ENCODE measurements at regions not wholly inside any gene's neighbourhood (a gene's known extent, or its start where the extent isn't known, plus 50 kb on each side); places are given as distances from the start of the nearest gene placed in this dataset.
"Not testable (repeated sequence)": the region's sequence is repeated elsewhere in the genome, so short reads cannot be mapped to it uniquely, and the experiment has no call there.

GRCh38 chrX:64853424-64853823 lies 122.8 kb downstream of the ZC4H2 start:
- peaks cover 33% of the 10 kb centered on the region for H3K36me3 Mint-ChIP-seq (ENCODE audit: low read depth)
- H3K27me3 Mint-ChIP-seq (ENCODE audit: low read depth), result no peaks in the 10 kb centered on the region
- peak overlapping the region; percentile 5 for H3K4me3 Mint-ChIP-seq
- peak overlapping the region; percentile 20 for H3K27ac Mint-ChIP-seq
- peaks cover 25% of the 10 kb centered on the region for H3K9me3 Mint-ChIP-seq
- no peak for DNase-seq (ENCODE audit: low spot score)
- peaks cover 18% of the 10 kb centered on the region for H3K4me1 Mint-ChIP-seq (ENCODE audit: low read depth)

DNA sequence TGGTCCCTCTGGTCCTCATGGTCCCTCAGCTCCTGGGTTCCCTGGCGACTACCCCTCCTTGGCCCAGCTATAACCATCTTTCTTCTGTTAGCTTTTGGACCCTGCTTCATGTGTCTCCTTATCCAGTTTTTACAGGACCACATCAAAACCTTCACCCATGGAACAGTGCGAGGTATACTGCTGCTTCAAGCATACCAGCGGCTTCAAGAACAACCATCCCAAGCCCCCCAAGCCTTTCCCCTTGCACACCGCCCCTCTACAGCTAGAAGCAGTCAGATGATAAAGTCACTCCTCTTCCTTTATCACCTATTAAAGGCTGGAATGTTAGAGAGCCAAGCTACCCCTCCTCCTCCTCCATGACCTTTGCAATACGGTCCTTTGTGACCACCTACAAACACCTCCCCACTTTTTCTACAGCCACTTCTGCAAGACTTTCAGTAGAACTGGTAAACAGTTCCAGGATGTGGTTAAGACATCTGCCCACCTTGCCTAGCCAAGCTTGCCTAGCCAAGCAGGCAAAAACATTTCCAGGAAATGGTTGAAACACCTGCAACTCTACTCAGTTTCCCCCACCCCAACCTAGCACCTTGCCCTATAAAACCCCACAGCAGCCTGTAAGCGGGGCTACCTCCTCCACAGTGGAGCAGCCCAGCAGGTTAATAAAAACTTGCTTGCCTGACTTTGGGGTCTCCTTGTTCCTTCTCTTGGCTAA lies 125.7 kb downstream of the ZC4H2 start:
- H3K4me3 Mint-ChIP-seq, result peak overlapping the region; percentile 55
- peaks cover 18% of the 10 kb centered on the region for H3K4me1 Mint-ChIP-seq (ENCODE audit: low read depth)
- DNase-seq (ENCODE audit: low spot score), result no peak
- H3K27ac Mint-ChIP-seq, result peak overlapping the region; percentile 84
- peaks cover 19% of the 10 kb centered on the region for H3K9me3 Mint-ChIP-seq
- H3K27me3 Mint-ChIP-seq (ENCODE audit: low read depth), result no peaks in the 10 kb centered on the region
- H3K36me3 Mint-ChIP-seq (ENCODE audit: low read depth), result peaks cover 29% of the 10 kb centered on the region

- peak overlapping the region; percentile 59 for H3K4me3 Mint-ChIP-seq
- H3K4me1 Mint-ChIP-seq (ENCODE audit: low read depth), result peaks cover 23% of the 10 kb centered on the region
- H3K27ac Mint-ChIP-seq, result peak overlapping the region; percentile 87
- peaks cover 42% of the 10 kb centered on the region for H3K36me3 Mint-ChIP-seq (ENCODE audit: low read depth)
- DNase-seq (ENCODE audit: low spot score), result no peak
- no peaks in the 10 kb centered on the region for H3K27me3 Mint-ChIP-seq (ENCODE audit: low read depth)
- H3K9me3 Mint-ChIP-seq, result peaks cover 47% of the 10 kb centered on the region
These were observed 133.0 kb downstream of the ZC4H2 start for GRCh38 chrX:64843224-64843623.

DNA sequence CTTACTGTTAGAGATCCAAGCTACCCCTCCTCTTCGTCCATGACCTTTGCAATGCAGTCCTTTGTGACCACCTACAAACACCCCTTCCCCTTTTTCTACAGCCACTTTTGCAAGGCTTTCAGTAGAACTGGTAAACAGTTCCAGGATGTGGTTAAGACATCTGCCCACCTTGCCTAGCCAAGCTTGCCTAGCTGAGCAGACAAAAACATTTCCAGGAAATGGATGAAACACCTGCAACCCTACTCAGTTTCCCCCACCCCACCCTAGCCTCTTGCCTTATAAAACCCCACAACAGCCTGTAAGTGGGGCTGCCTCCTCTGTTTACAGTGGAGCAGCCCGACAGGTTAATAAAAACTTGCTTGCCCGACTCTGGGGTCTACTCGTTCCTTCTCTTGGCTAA lies 133.8 kb downstream of the ZC4H2 start:
- Mint-ChIP-seq H3K4me1 (ENCODE audit: low read depth) (peaks cover 23% of the 10 kb centered on the region), H3K27ac (peak overlapping the region; percentile 87), H3K36me3 (ENCODE audit: low read depth) (peaks cover 42% of the 10 kb centered on the region), H3K27me3 (ENCODE audit: low read depth) (no peaks in the 10 kb centered on the region), H3K9me3 (peaks cover 48% of the 10 kb centered on the region), H3K4me3 (peak overlapping the region; percentile 59)
- DNase-seq (ENCODE audit: low spot score), result peak; percentile 4

- no peak overlapping the region for H3K4me3 Mint-ChIP-seq
- H3K9me3 Mint-ChIP-seq, result peaks cover 28% of the 10 kb centered on the region
- H3K27ac Mint-ChIP-seq, result no peak overlapping the region
- H3K4me1 Mint-ChIP-seq (ENCODE audit: low read depth), result no peaks in the 10 kb centered on the region
- peaks cover 3% of the 10 kb centered on the region for H3K36me3 Mint-ChIP-seq (ENCODE audit: low read depth)
- DNase-seq (ENCODE audit: low spot score), result no peak
- H3K27me3 Mint-ChIP-seq (ENCODE audit: low read depth), result no peaks in the 10 kb centered on the region
These were observed 170.6 kb downstream of the ZC4H2 start for GRCh38 chrX:64805683-64806082.

- Mint-ChIP-seq H3K27me3 (ENCODE audit: low read depth) (no peaks in the 10 kb centered on the region), H3K27ac (no peak overlapping the region), H3K9me3 (peaks cover 18% of the 10 kb centered on the region), H3K36me3 (ENCODE audit: low read depth) (no peaks in the 10 kb centered on the region), H3K4me3 (no peak overlapping the region), H3K4me1 (ENCODE audit: low read depth) (no peaks in the 10 kb centered on the region)
- DNase-seq (ENCODE audit: low spot score), result no peak
These were observed 183.5 kb downstream of the ZC4H2 start for GRCh38 chrX:64792598-64793337.

DNA sequence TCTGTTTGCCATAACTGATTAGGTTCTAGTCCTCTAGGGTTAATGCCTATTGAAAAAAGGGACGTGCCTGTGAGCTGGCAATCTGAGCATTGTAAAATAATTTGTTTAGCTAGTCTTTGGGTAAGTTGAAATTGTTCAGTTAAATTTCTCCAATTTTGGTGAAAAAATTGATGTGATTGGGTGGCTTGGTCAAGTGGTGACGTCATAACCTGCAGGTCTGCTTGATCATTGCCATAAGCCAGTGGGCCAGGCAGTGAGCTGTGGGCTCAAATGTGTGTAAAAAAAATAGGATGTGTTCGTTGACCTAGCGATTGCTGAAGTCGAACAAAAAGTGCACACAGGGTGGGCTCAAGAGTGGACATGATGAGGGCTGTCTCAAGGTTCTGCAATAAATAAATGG lies 193.3 kb downstream of the ZC4H2 start:
- Mint-ChIP-seq H3K36me3 (ENCODE audit: low read depth) (no peaks in the 10 kb centered on the region), H3K4me3 (no peak overlapping the region), H3K27me3 (ENCODE audit: low read depth) (no peaks in the 10 kb centered on the region), H3K9me3 (peaks cover 10% of the 10 kb centered on the region), H3K4me1 (ENCODE audit: low read depth) (no peaks in the 10 kb centered on the region), H3K27ac (no peak overlapping the region)
- DNase-seq (ENCODE audit: low spot score), result no peak

DNA sequence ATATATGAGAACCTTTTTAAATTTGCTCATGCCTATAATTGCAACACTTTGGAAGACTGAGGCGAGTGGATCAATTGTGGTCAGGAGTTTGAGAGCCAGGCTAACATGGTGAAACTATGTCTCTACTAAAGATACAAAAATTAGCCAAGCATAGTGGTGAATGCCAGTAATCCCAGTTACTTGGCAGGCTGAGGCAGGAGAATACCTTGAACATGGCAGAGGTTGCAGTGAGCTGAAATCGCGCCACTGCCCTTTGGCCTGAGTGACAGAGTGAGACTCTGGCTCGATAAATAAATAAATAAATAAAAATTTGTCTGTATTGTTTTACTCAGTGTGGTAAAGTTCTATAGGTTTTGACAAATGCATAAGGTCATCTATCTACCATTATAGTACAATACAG lies 218.2 kb downstream of the ZC4H2 start:
- Mint-ChIP-seq H3K9me3 (peaks cover 27% of the 10 kb centered on the region), H3K36me3 (ENCODE audit: low read depth) (no peaks in the 10 kb centered on the region), H3K27ac (no peak overlapping the region), H3K27me3 (ENCODE audit: low read depth) (no peaks in the 10 kb centered on the region), H3K4me3 (no peak overlapping the region), H3K4me1 (ENCODE audit: low read depth) (no peaks in the 10 kb centered on the region)
- no peak for DNase-seq (ENCODE audit: low spot score)

DNA sequence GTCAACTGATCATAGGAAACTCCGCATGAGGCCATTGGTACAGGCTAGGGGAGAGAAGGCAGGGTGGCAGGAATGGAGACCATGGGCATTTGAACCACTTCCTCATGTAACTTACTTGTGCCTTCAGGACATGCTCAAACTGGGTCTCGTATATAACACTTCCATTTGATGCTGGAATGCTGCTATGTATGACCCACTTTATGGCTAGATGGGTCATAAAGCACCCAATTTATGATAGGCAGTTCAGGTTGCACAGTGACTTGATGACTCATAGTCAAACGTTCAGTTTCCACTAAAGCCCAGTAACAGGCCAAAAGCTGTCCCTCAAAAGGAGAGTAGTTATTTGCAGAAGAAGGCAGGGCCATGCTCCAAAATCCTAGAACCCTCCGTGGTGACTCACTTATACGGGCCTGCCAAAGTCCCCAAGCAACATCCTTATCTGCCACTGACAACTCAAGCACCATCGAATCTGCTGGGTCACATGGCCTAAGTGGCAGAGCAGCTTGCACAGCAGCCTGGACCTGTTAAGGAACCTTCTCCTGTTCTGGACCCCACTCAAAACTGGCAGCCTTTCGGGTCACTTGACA lies 236.4 kb downstream of the ZC4H2 start:
- Mint-ChIP-seq H3K4me1 (ENCODE audit: low read depth) (no peaks in the 10 kb centered on the region), H3K36me3 (ENCODE audit: low read depth) (no peaks in the 10 kb centered on the region), H3K27ac (no peak overlapping the region), H3K4me3 (no peak overlapping the region), H3K27me3 (ENCODE audit: low read depth) (no peaks in the 10 kb centered on the region), H3K9me3 (no peaks in the 10 kb centered on the region)
- no peak for DNase-seq (ENCODE audit: low spot score)

DNA sequence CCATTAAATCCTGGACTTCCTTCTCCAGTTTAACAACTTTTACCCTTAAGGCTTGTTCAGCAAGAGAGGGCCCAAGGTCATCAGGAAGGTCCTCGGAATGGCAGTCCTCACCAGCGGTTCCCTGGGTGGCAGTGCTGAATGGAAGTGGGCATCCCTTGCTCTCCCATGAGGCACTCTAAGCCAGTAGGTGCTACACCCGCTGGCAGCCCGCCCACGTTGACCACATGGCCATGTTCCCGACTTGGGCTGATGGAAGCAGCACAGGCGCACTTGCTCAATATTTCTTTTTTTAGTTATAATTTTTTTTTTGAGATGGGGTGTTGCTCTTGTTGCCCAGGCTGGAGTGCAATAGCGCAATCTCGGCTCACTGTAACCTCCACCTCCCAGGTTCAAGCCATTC lies 277.9 kb downstream of the ZC4H2 start:
- Mint-ChIP-seq H3K4me3 (no peak overlapping the region), H3K9me3 (peaks cover 11% of the 10 kb centered on the region), H3K4me1 (ENCODE audit: low read depth) (no peaks in the 10 kb centered on the region), H3K27me3 (ENCODE audit: low read depth) (no peaks in the 10 kb centered on the region), H3K27ac (no peak overlapping the region), H3K36me3 (ENCODE audit: low read depth) (no peaks in the 10 kb centered on the region)
- no peak for DNase-seq (ENCODE audit: low spot score)

GRCh38 chrX:64695372-64695771 lies 280.9 kb downstream of the ZC4H2 start:
- H3K27me3 Mint-ChIP-seq (ENCODE audit: low read depth); H3K9me3 Mint-ChIP-seq; H3K4me3 Mint-ChIP-seq; DNase-seq (ENCODE audit: low spot score); H3K36me3 Mint-ChIP-seq (ENCODE audit: low read depth); H3K4me1 Mint-ChIP-seq (ENCODE audit: low read depth); H3K27ac Mint-ChIP-seq: not testable (repeated sequence)

GRCh38 chrX:64662876-64663275 lies 267.6 kb upstream of the MTMR8 start:
- no peaks in the 10 kb centered on the region for H3K36me3 Mint-ChIP-seq (ENCODE audit: low read depth)
- no peak overlapping the region for H3K4me3 Mint-ChIP-seq
- H3K4me1 Mint-ChIP-seq (ENCODE audit: low read depth), result peaks cover 1% of the 10 kb centered on the region
- peaks cover 34% of the 10 kb centered on the region for H3K9me3 Mint-ChIP-seq
- no peaks in the 10 kb centered on the region for H3K27me3 Mint-ChIP-seq (ENCODE audit: low read depth)
- H3K27ac Mint-ChIP-seq, result no peak overlapping the region
- DNase-seq (ENCODE audit: low spot score), result no peak

- not testable (repeated sequence) for H3K27me3 Mint-ChIP-seq (ENCODE audit: low read depth); DNase-seq (ENCODE audit: low spot score); H3K4me3 Mint-ChIP-seq; H3K27ac Mint-ChIP-seq; H3K36me3 Mint-ChIP-seq (ENCODE audit: low read depth); H3K4me1 Mint-ChIP-seq (ENCODE audit: low read depth)
- peaks cover 25% of the 10 kb centered on the region for H3K9me3 Mint-ChIP-seq
These were observed 262.0 kb upstream of the MTMR8 start for GRCh38 chrX:64657229-64657628.

DNA sequence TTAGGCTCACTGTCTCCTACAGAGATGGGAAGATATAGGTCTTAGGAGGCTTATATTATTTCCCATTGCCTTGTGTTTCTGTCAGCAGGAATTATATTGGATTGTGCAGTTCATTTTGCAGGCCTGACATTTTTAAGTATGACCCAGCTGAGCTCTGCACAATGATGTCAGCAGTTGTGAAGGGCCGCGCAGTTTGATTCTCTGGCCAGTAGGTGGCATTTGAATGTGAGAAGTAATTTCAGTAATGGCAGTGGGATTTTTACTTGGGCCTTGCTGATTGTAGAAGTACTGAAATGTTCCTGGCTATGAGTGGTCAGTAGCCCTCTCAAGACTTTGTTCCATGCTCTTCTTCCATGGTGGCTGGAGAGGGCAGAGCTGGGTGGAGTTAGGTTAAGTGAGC lies 247.2 kb upstream of the MTMR8 start:
- Mint-ChIP-seq H3K4me3 (no peak overlapping the region), H3K4me1 (ENCODE audit: low read depth) (no peaks in the 10 kb centered on the region), H3K36me3 (ENCODE audit: low read depth) (no peaks in the 10 kb centered on the region), H3K27ac (no peak overlapping the region), H3K27me3 (ENCODE audit: low read depth) (no peaks in the 10 kb centered on the region), H3K9me3 (peaks cover 4% of the 10 kb centered on the region)
- DNase-seq (ENCODE audit: low spot score), result no peak
